HG02970 (cell line): ENCODE measurements at regions not wholly inside any gene's neighbourhood (a gene's known extent, or its start where the extent isn't known, plus 50 kb on each side); places are given as distances from the start of the nearest gene placed in this dataset.

Source experiments
- ATAC-seq: cut with Tn5 transposase; IDR thresholded peaks from one replicate; pipeline ENCODE4 v1.9.1; 2021; ENCODE audit warnings: mild to moderate bottlenecking, moderate library complexity, moderate number of reproducible peaks; ENCODE audit not compliant: unreplicated experiment, low FRiP score

DNA sequence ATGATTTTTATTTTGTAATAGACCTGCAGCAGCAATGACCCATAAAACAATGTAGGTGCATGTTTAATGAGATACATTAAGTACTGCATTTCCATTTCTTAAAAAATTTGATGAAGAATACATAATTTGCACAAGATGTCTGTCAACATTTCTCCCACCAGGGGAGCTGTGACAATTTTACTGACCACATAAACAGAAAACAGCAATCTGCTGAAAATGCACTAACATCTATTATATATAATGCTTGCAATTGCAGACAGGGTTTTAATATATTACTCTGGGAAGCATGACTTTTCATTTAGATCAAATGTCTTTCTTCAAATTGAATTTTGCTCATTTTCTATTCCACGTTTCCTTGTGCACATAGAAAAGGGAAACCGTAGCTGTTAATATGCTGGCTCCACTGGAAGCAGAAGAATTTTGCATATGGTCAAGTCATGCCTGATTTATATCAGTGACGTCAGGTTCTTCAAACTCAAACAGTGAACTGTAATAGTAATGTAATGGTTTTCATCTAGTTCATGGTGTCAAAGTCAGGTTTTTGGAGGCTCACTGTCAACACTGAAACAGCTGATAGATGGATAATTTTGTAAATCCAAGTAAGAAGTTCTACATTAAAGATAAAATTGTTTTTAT lies 79.8 kb upstream of the IGF1R start:
- no peak for ATAC-seq

DNA sequence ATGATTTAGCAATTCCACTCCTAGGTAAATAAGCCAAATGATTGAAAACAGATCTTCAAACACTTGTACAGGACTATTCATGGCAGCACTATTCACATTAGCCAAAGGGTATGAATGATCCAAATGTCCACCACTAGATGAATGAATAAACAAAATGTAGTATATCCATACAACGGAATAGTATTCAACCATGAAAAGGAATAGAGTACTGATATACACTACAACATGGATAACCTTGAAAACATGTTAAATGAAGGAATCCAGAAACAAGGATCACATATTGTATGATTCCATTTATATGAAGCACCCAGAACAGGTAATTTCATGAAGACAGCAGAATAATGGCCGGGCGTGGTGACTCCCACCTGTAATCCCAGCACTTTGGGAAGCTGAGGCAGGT lies 78.2 kb upstream of the IGF1R start:
- ATAC-seq = no peak

DNA sequence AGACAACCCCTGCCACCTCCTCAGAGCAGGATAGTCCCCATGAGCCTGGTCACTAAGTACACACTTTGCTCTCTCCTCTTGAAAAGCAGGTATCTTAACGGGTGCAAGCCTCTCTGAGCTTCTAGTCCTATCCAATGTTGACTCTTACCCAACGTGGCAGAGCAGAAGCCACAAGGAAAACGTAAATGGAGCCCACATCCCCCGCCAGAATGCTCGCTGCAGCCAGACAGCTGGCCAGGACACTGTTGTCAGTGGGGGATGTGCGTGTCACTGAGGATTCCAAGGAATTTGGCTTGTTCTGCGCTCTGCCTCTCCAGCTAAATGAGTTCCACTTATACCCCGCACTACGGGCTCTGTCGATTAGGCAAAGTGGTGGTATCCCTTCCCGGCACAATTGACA lies 67.8 kb upstream of the IGF1R start:
- ATAC-seq = no peak

DNA sequence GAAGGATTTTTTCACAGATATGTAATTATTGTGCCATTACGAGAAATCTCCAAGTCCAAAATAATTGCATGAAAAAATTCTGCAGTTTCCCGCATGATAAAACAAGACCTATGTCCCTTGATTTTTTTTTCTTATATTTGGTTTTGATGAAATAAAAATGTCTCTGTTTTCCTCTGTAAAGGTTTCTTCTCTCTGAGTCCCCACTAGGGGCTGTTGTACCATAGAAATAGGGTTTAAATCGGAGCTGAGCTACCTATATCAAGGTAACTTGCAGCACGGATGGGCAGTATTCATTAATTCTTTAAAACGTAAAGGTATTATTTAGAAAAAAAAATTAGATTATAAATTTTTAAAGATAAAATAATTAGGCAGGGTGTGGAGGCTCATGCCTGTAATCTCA lies 66.6 kb upstream of the IGF1R start:
- ATAC-seq = no peak

DNA sequence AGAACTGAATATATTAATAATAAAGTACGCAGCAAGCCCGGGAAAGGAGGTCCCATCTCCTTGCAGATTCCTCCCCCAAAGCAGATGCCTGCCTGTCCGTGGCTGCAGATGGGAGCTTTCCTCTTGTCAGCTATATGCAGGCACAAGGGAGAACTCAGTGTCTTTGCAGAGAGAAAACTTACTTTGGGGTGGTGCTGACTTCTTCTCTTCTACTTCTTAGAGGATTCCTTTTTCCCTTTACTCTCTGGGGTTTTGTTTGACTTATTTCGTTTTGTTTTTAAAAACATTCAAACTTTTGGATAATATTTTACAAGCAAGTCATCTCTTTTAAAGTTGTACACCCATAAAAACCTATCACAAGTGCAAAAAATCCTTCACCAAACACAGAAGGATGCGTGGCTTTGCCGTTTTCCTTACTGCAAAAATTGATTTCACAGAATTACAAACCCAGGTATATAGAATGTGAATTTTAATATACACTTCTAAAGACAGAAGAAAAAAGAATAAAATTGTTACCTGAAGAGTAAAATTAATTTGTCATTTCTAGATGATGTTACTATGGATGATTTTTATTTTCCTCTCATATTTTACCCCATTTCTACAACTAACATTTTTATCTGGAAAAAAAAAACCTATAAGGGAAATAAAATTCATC lies 65.3 kb upstream of the IGF1R start:
- ATAC-seq = no peak

DNA sequence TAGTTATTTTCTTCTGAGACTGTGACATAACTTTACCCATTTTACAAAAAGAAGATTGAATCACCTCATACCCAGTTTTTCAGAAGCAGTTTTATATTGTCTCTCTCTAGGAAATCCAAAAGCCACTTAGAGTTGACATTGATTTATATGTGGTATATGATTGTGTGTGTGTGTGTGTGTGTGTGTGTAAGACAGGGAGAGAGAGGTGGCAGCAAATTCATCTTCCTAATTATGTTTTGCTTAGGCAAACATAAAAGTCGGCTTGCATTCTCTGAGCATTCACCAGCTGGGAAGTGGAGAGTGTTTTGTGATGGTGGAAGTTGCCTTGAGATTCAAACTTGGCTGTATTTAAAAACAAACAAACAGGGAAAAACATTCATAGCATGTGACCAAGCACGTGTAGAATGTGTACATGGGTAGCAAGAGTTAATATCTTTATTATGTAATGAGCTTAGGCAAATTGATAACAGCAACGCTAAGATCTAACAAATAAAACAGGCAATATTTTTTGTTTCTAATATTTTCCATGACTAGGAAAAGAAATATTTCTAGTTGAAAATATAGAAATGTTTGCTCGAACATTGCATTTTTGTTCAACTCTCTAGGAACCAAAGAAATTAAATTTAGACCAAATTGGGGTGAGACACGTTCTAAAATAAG lies 64.4 kb upstream of the IGF1R start:
- no peak for ATAC-seq

DNA sequence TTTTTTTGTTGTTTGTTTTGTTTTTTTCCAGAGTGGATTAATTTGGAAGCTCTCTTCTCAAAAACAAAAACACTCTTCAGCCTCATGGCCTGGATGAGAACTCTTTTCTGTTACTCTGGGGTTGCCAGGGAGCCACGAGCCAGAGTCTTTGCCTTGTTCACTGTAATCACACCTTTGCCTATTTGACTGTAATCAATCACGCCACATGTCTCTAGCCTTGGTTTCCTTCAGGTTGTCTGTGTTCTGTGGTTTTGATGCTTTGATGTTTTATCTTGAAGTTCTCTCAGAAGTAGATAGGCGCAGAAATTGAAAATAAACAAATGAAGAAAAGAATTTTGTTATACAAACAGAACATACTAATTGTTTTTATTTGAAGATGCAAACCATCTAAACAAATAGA lies 62.3 kb upstream of the IGF1R start:
- no peak for ATAC-seq

DNA sequence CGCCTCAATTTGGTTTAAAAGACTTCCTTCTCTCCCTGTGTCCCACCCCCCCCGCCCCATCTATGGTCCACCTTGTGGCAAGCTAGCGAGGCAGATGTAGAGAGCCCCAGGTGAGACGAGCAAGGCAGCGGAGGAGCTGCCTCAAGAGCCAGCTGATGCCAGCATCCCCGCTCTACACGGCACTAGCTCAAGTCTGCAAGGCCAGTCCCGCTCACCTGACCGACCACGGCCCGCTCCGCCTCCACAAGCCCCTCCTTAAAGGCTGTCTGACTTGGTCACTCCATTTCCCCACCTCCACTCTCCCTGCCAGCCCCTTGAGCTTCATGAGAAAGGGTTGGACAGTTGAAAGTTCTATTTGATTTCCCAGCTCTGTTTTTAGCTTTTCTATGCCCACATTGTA lies 56.2 kb upstream of the IGF1R start:
- no peak for ATAC-seq

DNA sequence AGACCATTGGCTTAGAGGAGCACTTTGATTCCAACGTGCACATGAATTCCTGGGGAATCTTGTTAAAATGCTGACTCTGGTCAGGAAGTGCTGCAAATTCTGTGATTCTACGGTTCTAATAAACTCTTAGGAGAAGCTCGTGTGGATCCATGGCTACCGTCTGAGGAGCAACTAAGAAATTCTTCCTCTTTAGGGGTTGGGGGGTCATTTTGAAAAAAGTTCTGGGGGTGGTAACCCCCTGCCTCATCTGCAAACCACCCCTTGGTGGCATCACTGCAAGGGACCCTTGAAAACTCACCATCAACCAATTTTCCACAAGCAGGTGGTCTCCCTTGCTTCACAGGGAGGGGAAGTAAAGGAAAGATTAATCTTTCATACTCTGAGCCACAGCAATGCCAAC lies 52.2 kb upstream of the IGF1R start:
- ATAC-seq = no peak

DNA sequence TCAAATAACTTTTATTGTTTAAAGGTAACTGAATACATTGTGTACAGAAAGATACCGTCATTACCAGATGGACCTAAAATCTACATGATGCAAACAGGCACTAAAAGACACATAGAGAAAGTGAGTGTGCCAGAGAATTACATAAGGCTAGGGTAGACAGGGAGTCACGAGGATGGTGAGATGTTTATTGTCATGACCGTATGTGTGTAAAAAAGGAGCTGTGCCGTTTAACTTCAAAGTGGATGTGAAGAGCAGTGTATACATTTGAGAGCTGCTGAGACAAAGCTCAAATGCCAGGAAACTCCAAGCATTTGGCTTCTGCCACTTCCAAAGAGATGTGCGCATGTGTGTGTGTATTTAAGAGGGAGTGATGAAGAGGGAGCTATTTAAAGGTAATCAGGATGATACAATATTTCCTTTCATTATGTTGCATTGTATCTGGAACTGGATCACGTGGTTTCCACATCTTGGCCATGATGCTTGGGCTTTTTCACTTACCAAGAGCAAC lies 51.4 kb upstream of the IGF1R start:
- ATAC-seq = no peak

DNA sequence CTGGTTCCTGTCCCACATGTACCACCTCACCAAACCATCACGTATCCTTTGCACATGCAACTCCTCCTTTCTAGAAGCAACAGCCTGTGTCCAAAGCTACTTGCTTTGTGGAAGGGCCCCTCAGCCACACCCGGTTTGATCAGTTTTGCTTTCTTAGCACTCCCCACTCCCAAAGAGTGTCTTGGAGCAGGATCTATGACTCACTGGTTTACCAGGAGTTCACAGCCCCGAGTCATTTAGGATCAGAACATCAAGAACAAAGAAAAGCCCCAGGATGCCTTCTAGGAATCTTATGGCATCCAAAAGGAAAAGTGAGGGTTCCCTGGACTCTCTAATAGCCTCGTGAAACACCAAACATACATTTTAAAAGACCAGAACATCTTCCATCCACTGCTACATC lies 50.7 kb upstream of the IGF1R start:
- ATAC-seq = no peak
